ENCODE measurements at regions not wholly inside any gene's neighbourhood (a gene's known extent, or its start where the extent isn't known, plus 50 kb on each side); places are given as distances from the start of the nearest gene placed in this dataset.

- TF ChIP-seq, protein P1, sequence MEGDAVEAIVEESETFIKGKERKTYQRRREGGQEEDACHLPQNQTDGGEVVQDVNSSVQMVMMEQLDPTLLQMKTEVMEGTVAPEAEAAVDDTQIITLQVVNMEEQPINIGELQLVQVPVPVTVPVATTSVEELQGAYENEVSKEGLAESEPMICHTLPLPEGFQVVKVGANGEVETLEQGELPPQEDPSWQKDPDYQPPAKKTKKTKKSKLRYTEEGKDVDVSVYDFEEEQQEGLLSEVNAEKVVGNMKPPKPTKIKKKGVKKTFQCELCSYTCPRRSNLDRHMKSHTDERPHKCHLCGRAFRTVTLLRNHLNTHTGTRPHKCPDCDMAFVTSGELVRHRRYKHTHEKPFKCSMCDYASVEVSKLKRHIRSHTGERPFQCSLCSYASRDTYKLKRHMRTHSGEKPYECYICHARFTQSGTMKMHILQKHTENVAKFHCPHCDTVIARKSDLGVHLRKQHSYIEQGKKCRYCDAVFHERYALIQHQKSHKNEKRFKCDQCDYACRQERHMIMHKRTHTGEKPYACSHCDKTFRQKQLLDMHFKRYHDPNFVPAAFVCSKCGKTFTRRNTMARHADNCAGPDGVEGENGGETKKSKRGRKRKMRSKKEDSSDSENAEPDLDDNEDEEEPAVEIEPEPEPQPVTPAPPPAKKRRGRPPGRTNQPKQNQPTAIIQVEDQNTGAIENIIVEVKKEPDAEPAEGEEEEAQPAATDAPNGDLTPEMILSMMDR (conservative IDR thresholded peaks at IDR 0.05): no peak
- no peak for TF ChIP-seq ZFX (IDR thresholded peaks at IDR 0.05)
These were observed 565.2 kb upstream of the DPPA4 start for GRCh38 chr3:109902549-109902948.
